BLaER1 treated with 17β-estradiol and CSF1 and Interleukin-3, amounts not matched to agents 10 nM and 100 nM (cell line): ENCODE measurements at regions not wholly inside any gene's neighbourhood (a gene's known extent, or its start where the extent isn't known, plus 50 kb on each side); places are given as distances from the start of the nearest gene placed in this dataset.

ENCODE experiments used
- H3K27ac ChIP-seq, 11 experiments: shearing (Covaris generic); formaldehyde crosslinking; 2 replicates each; pipeline ENCODE4 v1.8.1; 2022
- H3K27me3 ChIP-seq, 11 experiments: shearing (Covaris generic); formaldehyde crosslinking; 2 replicates each; pipeline ENCODE4 v1.8.1; 2022
- H3K36me3 ChIP-seq, 11 experiments: shearing (Covaris generic); formaldehyde crosslinking; 2 replicates each; pipeline ENCODE4 v1.8.1; 2022
- H3K4me1 ChIP-seq, 10 experiments: shearing (Covaris generic); formaldehyde crosslinking; 2 replicates each; pipeline ENCODE4 v1.8.1; 2022
- H3K4me2 ChIP-seq, 11 experiments: shearing (Covaris generic); formaldehyde crosslinking; 2 replicates each; pipeline ENCODE4 v1.8.1; 2022
- H3K4me3 ChIP-seq, 10 experiments: shearing (Covaris generic); formaldehyde crosslinking; 2 replicates each; pipeline ENCODE4 v1.8.1; 2022
- H3K9ac ChIP-seq, 11 experiments: shearing (Covaris generic); formaldehyde crosslinking; 2 replicates each; pipeline ENCODE4 v1.8.1; 2022
- H3K9me3 ChIP-seq, 11 experiments: shearing (Covaris generic); formaldehyde crosslinking; replicated peaks in 1 of 11; 2 replicates each; pipeline ENCODE4 v1.8.1; 2022
- H4K20me1 ChIP-seq, 11 experiments: shearing (Covaris generic); formaldehyde crosslinking; 2 replicates each; pipeline ENCODE4 v1.8.1; 2022
- Cebpa-rat ChIP-seq, 11 experiments: shearing (Covaris generic); IDR thresholded peaks; 2 replicates each; pipeline ENCODE4 v1.8.1; 2022

DNA sequence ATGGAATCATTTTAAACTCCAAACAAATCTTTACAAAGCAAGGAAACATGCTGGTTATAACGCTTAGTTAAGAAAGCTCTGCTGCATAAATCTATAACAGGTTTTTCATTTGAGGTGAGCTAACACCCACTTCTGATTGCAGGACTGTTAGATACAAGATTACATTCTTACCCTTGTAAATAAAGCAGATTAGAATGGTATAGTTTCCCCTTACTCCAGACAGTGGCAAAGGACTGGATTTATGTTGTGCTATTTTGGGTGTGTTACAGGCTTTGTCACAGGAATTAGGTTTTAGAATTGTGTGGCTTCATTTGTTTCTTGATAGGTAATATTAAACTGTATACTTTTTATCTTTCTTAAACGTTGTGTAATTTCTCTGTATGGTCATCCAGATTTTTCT, 487.6 kb downstream of the ZWINT start:
- no peaks in the 10 kb centered on the region for H3K36me3 ChIP-seq
- H3K4me1 ChIP-seq, result peaks cover 0 to 19% (median 6%) of the 10 kb centered on the region in 10 experiments; a peak in 9 of 20 replicates
- no peak overlapping the region for H3K4me3 ChIP-seq
- no peaks in the 10 kb centered on the region for H3K27me3 ChIP-seq
- TF ChIP-seq Cebpa-rat (IDR thresholded peaks at IDR 0.05), result no peak
- H3K9me3 ChIP-seq, result no peaks in the 10 kb centered on the region
- no peak overlapping the region for H3K9ac ChIP-seq
- H4K20me1 ChIP-seq, result no peaks in the 10 kb centered on the region
- H3K4me2 ChIP-seq, result no peak overlapping the region
- no peak overlapping the region for H3K27ac ChIP-seq

DNA sequence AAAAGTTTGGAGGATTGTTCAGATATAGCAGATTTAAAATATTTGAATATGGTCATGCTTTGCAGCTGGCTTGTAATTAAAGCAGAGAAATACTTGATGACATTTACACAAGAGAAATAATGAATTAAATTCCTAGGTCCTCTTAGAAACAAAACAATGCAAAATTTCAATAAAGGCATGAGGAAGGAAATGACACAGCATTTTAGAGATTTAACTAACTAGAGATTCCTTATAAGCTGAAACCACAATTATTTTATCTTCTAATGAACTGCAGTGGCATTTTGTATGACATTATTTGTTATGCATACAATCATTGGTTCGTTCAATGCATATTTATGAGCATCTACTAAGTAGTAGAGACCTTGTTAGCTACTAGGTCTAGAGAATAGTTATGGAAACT, 490.9 kb downstream of the ZWINT start:
- TF ChIP-seq Cebpa-rat (IDR thresholded peaks at IDR 0.05), result no peak
- peak overlapping the region in 2 of 11 experiments; percentile 5 to 36; a peak in 3 of 22 replicates for H3K27ac ChIP-seq
- H3K4me2 ChIP-seq, result peak overlapping the region in 4 of 11 experiments; percentile 22 to 72 (median 66); a peak in 8 of 22 replicates
- H3K4me3 ChIP-seq, result no peak overlapping the region
- no peaks in the 10 kb centered on the region for H3K27me3 ChIP-seq
- no peaks in the 10 kb centered on the region for H3K36me3 ChIP-seq
- no peaks in the 10 kb centered on the region for H3K9me3 ChIP-seq
- peaks cover 0 to 19% (median 6%) of the 10 kb centered on the region in 10 experiments; a peak in 9 of 20 replicates for H3K4me1 ChIP-seq
- H4K20me1 ChIP-seq, result no peaks in the 10 kb centered on the region
- no peak overlapping the region for H3K9ac ChIP-seq

DNA sequence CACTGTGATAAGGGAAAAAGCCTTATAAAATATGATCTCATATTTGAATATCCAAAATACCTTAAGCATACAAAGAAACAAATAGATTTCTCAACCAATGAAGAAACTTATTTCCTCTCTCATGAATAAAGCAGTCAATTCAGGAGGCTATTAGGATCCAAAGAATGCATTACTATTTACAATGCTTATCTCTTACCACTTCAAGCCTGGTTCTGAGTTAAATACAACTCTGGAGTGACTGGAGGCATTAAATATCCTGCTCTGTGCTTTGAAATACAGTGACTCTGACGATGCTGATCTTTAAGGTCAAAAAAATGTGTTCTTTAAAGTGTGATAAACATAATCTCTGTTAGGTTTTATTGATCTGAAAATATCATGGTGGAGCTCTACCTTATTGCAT, 493.2 kb downstream of the ZWINT start:
- Histone ChIP-seq H3K27me3 (no peaks in the 10 kb centered on the region), H3K9ac (no peak overlapping the region)
- no peak for TF ChIP-seq Cebpa-rat (IDR thresholded peaks at IDR 0.05)

DNA sequence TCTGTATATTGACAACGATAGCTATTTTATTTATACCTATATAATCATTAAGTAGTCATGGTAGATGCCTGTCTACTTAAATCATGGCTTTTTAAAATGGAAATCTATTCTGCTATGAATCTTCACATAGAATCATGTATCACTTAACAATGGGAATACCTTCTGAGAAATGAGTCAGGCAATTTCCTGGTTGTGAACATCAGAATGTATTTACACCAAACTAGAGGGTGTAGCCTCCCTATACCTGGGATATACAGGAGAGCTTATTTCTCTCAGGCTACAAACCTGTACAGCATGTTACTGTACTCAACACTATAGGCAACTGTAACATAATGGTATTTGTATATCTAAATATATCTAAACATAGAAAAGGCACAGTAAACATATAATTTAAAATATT, 502.3 kb downstream of the ZWINT start:
- Histone ChIP-seq H3K36me3 (no peaks in the 10 kb centered on the region), H3K27ac (no peak overlapping the region), H3K9ac (no peak overlapping the region), H3K4me3 (no peak overlapping the region), H3K4me2 (no peak overlapping the region), H4K20me1 (no peaks in the 10 kb centered on the region), H3K4me1 (no peaks in the 10 kb centered on the region), H3K27me3 (no peaks in the 10 kb centered on the region), H3K9me3 (peaks cover 5 to 21% (median 12%) of the 10 kb centered on the region in 11 experiments; a peak in 15 of 22 replicates)
- no peak for TF ChIP-seq Cebpa-rat (IDR thresholded peaks at IDR 0.05)

More for the DNA sequence above, 493.2 kb downstream of the ZWINT start:
- Histone ChIP-seq H3K4me3 (no peak overlapping the region), H3K4me2 (no peak overlapping the region), H3K27ac (no peak overlapping the region), H3K36me3 (no peaks in the 10 kb centered on the region), H4K20me1 (no peaks in the 10 kb centered on the region), H3K4me1 (peaks cover 0 to 19% (median 6%) of the 10 kb centered on the region in 10 experiments; a peak in 9 of 20 replicates), H3K9me3 (peaks cover 0 to under 1% (median 0%) of the 10 kb centered on the region in 11 experiments; a peak in 1 of 22 replicates)

DNA sequence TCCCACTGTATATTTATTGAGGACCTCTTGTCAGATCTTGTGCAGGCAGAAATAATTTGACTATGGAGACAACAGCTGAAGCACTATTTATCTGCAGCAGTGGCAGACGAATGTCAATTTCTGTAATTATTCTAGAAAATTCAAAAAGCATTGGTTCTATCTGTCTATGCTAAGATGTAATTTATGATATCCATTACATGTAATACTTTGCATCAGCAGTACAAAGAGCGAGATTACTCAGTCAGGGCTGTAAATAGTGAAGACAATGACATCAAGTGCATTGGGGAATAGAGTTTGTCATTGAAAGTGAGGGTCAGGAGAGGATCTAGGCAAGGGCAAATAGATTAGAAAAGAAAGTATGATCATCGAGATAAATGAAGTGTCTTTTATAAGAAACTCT, 508.2 kb downstream of the ZWINT start:
- H3K4me2 ChIP-seq, result no peak overlapping the region
- no peak overlapping the region for H3K27ac ChIP-seq
- H3K9me3 ChIP-seq, result no peaks in the 10 kb centered on the region
- no peak for TF ChIP-seq Cebpa-rat (IDR thresholded peaks at IDR 0.05)
- H3K36me3 ChIP-seq, result no peaks in the 10 kb centered on the region
- H3K9ac ChIP-seq, result no peak overlapping the region
- H3K4me1 ChIP-seq, result no peaks in the 10 kb centered on the region
- H4K20me1 ChIP-seq, result no peaks in the 10 kb centered on the region
- no peaks in the 10 kb centered on the region for H3K27me3 ChIP-seq
- no peak overlapping the region for H3K4me3 ChIP-seq

DNA sequence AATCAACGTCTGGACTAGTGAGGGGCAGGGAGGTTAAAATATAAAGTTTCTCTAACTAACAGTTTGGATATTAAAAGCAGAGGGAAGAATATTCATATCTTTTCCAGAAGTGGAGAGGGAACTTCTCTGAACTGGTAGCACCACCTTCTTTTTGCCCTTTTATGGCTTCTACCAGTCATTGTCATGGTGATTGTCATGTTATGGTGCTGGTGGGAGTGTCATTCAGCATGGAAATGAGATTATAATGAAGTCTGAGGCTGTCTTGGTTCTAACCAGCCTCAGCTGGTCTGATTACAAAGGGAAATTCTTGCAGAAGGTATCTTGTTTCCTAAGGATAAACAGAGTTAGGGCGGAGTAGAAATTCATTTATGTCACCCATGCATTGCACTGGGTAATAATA, 523.8 kb downstream of the ZWINT start:
- no peak for TF ChIP-seq Cebpa-rat (IDR thresholded peaks at IDR 0.05)
- H3K9me3 ChIP-seq, result no peaks in the 10 kb centered on the region
- no peaks in the 10 kb centered on the region for H4K20me1 ChIP-seq
- H3K27ac ChIP-seq, result no peak overlapping the region
- no peaks in the 10 kb centered on the region for H3K27me3 ChIP-seq
- no peak overlapping the region for H3K9ac ChIP-seq
- no peak overlapping the region for H3K4me2 ChIP-seq
- no peaks in the 10 kb centered on the region for H3K4me1 ChIP-seq
- no peak overlapping the region for H3K4me3 ChIP-seq
- H3K36me3 ChIP-seq, result no peaks in the 10 kb centered on the region

DNA sequence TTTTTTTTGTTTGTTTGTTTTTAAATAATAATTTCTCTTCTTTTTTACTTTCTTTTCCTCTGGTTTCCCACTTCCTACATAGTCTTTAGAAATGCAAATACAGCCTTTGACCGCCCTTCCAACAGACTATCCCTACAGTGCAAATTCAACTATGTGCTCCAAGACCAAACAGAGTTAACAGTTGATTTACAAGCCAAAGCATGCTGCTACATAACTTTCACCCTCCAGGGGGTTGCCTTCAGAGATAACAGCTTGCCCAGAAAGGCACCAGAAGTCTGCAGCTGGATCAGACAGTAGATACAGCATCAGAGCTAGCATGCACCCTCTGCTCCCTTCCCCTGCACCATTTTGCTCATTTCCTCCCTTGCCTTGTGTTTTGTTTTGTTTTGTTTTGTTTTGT, 539.0 kb downstream of the ZWINT start:
- TF ChIP-seq Cebpa-rat (IDR thresholded peaks at IDR 0.05), result no peak
- Histone ChIP-seq H3K9ac (no peak overlapping the region), H3K9me3 (no peaks in the 10 kb centered on the region; a peak in 2 of 22 replicates), H3K27me3 (no peaks in the 10 kb centered on the region), H3K4me2 (no peak overlapping the region), H3K27ac (no peak overlapping the region), H3K4me1 (no peaks in the 10 kb centered on the region), H4K20me1 (no peaks in the 10 kb centered on the region), H3K36me3 (no peaks in the 10 kb centered on the region), H3K4me3 (no peak overlapping the region)

DNA sequence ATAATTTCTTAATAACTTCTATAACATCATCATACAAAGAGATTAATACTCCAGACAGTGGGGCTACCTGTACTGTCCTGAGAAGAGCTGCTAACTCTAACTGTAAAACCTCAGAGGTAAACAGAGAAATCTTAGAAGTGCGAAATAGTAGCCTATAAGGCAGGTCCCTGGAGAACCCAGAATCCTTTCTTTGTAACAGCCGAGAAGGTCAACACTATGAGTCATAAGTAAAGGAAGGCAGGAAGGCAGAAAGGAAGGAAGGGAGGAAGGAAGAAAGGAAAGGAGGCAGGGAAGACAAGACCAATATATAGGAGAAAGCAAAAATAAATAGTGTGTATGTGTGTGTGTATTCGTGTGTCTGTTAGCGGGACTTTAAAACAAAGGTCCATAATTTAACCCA, 540.6 kb downstream of the ZWINT start:
- H3K4me1 ChIP-seq, result no peaks in the 10 kb centered on the region
- no peak overlapping the region for H3K4me3 ChIP-seq
- H3K27ac ChIP-seq, result no peak overlapping the region
- no peak overlapping the region for H3K9ac ChIP-seq
- H3K9me3 ChIP-seq, result no peaks in the 10 kb centered on the region; a peak in 2 of 22 replicates
- no peaks in the 10 kb centered on the region for H3K36me3 ChIP-seq
- H4K20me1 ChIP-seq, result no peaks in the 10 kb centered on the region
- no peak overlapping the region for H3K4me2 ChIP-seq
- TF ChIP-seq Cebpa-rat (IDR thresholded peaks at IDR 0.05), result no peak
- no peaks in the 10 kb centered on the region for H3K27me3 ChIP-seq

DNA sequence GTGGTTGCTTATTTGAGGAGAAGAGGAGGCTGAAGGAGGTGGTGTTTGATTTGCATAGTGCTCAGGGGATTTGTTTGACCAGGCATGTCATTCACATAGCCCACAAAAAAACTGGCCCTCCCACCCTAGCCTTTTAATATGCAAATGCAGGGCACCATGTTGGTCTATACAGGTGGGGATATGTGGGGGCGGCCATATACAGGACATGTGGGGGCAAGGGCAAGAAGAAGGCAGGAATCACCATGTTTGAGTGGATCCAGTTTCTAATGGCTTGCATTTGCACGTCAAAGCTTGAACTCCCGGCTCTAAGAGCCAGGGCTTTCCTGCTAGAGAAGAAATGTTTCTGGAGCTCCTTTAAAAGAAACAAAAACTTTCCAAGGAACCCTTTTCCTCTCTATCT, 541.0 kb downstream of the ZWINT start:
- no peaks in the 10 kb centered on the region for H3K4me1 ChIP-seq
- no peak overlapping the region for H3K27ac ChIP-seq
- H3K9ac ChIP-seq, result no peak overlapping the region
- H3K9me3 ChIP-seq, result no peaks in the 10 kb centered on the region; a peak in 2 of 22 replicates
- H3K4me3 ChIP-seq, result no peak overlapping the region
- H3K27me3 ChIP-seq, result no peaks in the 10 kb centered on the region
- no peaks in the 10 kb centered on the region for H4K20me1 ChIP-seq
- H3K36me3 ChIP-seq, result no peaks in the 10 kb centered on the region
- no peak overlapping the region for H3K4me2 ChIP-seq
- TF ChIP-seq Cebpa-rat (IDR thresholded peaks at IDR 0.05), result no peak

DNA sequence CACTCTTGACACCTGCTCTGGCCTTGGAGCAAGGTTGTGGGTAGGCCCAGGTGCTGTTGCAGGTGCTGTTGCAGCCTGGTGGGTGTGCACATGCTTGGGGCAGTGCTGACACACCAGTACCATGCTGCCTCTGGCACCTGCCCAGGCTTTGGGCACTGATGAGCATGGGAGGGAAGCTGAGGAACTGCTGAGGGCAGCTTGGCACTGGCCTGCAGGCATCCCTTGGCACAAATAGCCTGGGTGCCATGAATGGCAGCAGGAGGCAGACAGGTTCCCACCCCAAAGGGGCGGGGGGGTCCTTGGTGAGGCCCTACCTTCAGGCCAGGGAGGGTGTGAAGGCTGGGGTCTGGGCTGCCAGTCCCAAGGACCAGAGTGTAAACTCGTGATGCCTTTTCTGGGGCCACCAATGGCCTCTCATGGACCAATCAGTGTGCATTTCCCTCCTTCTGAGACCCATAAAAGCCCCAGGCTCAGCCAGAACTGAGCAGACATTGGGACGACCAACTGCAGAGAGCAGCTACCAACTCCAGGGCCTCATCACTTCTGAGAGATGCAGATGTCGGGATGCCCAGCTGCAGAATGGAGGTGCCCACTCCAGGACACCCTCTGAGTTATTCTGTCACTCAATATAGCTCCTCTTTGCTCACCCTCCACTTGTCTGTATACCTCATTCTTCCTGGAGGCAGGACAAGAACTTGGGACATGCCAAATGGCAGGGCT, 547.4 kb downstream of the ZWINT start:
- Histone ChIP-seq H3K9me3 (peaks cover 0 to 16% (median 4%) of the 10 kb centered on the region in 11 experiments; a peak in 9 of 22 replicates), H3K4me1 (no peaks in the 10 kb centered on the region), H3K27me3 (no peaks in the 10 kb centered on the region), H3K27ac (no peak overlapping the region), H3K36me3 (no peaks in the 10 kb centered on the region), H3K9ac (no peak overlapping the region), H4K20me1 (no peaks in the 10 kb centered on the region), H3K4me3 (no peak overlapping the region), H3K4me2 (no peak overlapping the region)
- TF ChIP-seq Cebpa-rat (IDR thresholded peaks at IDR 0.05), result no peak
